ENCODE measurements at regions not wholly inside any gene's neighbourhood (a gene's known extent, or its start where the extent isn't known, plus 50 kb on each side); places are given as distances from the start of the nearest gene placed in this dataset.

GRCh38 chr18:28766027-28766426 is 589.1 kb upstream of the CDH2 start:
- TF ChIP-seq SREBF2 (IDR thresholded peaks at IDR 0.05; ENCODE audit: low read length) = no peak
- no peak for TF ChIP-seq ZBTB40 (IDR thresholded peaks at IDR 0.05; ENCODE audit: borderline replicate concordance)
- no peak for TF ChIP-seq TCF3 (IDR thresholded peaks at IDR 0.05; ENCODE audit: borderline replicate concordance, insufficient read depth, low read depth, low read length)
- TF ChIP-seq CTCF (IDR thresholded peaks at IDR 0.05 in 2 of 3, conservative IDR thresholded peaks at IDR 0.05 in 1 of 3; ENCODE audit: control insufficient read depth in 2 of 3, extremely low read depth in 1 of 3, insufficient read depth in 1 of 3, low read depth in 3 of 3, low read length in 3 of 3) = no peak
- TF ChIP-seq TAF1 (IDR thresholded peaks at IDR 0.05; ENCODE audit: borderline replicate concordance, low read depth, low read length) = no peak
- TF ChIP-seq ATF7 (IDR thresholded peaks at IDR 0.05; ENCODE audit: low read depth) = no peak
